Urothelium cell line (cell line): ENCODE measurements at regions not wholly inside any gene's neighbourhood (a gene's known extent, or its start where the extent isn't known, plus 50 kb on each side); places are given as distances from the start of the nearest gene placed in this dataset.

ENCODE experiments used
- DNase-seq: peaks from one replicate; pipeline ENCODE4 v3.0.0; 2011; ENCODE audit warnings: low spot score, mixed read lengths
- FAIRE-seq: peaks from 2 replicates; lab custom pipeline; 2011; peaks lifted over from hg19 to GRCh38; lab: Jason Lieb, UNC

DNA sequence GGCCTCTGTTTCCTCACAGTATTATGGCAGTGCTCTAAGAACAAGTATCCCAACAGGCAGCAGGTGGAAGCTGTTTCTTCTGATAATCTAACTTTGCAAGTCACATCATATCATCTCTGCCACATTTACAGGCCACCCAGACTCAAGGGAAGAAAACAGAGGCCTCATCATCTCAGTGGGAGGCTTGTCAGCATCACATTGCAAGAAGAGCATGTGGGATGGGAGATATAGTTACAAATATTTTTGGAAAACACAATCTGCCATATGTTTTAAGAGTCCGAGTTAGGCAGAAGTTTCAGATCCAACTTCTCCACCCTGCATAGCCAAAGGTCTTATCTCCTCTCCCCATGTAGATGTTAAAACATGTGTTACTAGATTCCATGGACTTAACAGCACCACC lies 130.4 kb upstream of the PDE1C start:
- DNase-seq = no peak

DNA sequence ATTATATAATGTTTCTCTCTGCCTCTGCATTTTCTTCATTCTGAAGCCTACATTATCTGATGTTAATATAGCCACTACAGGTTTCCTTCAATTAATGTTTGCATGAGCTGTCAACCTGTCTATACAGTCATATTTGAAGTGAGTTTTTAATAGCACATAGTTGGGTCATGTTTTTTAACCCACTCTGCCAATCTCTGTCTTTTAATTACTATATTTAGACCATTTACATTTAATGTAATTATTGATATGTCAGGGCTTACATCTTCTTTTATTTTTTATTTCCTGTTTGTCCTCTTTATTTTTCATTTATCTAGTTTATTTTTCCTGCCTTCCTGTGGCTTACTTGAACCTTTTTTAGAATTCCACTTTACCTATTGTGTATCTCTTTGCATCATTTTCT lies 124.3 kb upstream of the PDE1C start:
- no peak for FAIRE-seq
- no peak for DNase-seq

More for the DNA sequence above, 130.4 kb upstream of the PDE1C start:
- FAIRE-seq = no peak

DNA sequence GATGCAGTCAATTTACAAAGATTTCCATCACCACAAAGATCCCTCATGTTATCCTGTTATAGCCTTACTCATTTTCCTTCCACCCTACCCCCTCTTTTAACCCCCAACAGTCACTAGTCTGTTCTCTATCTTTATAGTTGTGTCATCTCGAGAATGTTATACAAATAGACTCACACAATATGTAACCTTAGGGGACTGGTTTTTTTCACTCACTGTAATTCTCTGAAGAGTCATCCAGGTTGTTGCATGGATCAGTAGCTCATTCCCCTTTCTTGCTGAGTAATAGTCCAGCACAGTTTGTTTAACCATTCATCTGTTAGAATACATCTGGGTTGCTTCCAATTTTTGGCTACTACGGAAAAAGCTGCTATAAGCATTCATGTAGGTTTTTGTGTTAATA lies 121.1 kb upstream of the PDE1C start:
- FAIRE-seq (no peak), DNase-seq (no peak)

DNA sequence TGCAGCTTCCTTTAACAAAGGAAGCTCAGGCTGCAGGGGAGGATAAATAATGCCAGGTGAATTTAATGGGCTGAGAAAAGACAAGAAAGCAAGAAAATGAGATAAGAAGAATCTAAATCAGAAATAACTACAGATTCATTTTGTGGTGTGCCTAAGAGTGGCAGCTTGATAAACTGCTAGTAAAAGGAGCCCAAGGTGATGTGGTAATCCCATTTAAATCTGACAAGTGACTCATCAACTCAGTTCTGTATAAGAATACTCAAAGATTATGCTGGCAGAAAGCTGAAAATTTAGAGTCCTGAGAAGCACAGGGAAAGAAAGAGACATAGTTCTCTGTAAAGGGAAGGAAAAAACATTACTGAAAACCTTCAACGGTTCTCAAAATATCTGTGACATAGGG lies 109.4 kb upstream of the PDE1C start:
- DNase-seq (no peak), FAIRE-seq (no peak)

DNA sequence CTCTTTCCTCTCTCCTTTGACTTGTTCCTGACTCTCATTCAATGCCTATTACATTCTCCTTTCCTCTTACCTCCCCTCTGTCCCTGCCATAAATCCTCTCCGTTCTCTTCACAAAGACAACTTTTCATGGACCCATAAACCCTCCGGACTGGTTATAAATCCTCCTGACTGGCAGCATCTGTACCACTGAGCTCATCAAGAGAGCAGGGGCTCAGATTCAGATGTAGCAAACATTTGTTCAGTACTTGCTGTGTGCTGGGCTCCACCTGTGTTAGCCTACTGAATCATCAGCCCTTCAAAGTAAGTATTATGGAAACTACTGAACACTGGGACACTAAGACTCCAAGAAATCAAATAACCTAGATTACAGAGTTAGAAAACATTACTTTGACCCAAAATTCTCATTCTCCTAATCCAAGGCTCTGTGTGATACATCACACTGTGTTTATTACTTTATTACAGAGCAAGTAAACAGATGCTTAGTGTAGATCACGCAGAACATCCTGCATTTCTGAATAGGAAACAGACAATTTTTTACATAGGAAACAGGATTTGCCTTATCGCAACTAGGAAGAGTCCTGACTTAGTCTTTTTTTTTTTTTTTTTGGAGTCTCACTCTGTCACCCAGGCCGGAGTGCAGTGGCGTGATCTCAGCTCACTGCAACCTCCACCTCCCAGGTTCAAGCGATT lies 108.6 kb upstream of the PDE1C start:
- FAIRE-seq (no peak), DNase-seq (no peak)

DNA sequence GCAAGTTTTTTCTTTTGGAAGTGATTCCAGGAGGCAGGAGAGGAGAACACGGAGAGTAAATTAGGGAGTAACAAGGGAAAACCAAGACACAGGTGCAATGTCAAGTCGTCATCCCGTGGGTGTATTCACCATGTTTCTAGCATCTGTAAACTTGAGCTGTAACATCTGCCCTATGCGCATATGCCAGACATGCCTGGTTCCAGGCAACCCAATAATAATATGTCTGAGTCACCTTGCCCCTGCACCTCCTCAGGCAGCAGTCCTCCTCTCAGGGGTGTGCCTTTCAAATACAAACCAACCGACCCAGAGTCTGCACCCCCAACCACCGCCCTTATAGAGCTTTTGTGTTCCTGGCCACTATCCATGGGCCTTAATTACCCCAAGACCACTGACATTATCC lies 107.0 kb upstream of the PDE1C start:
- DNase-seq (no peak), FAIRE-seq (no peak)

DNA sequence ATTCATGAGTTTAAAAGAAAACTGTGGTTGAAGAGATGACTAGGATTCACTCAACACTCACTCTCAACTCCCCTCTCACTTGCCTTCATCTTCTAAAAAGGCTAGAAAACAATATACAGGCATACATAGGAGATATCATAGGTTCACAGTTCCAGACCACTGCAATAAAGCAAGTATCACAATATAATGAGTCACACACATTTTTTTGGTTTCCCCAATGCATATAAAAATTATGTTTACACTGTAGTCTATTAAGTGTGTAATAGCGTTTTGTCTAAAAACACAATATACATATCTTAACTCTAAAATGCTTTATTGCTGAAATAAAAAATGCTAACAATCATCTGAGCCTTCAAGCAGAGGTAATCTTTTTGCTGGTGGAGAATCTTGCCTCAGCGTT lies 104.9 kb upstream of the PDE1C start:
- no peak for FAIRE-seq
- DNase-seq = no peak

DNA sequence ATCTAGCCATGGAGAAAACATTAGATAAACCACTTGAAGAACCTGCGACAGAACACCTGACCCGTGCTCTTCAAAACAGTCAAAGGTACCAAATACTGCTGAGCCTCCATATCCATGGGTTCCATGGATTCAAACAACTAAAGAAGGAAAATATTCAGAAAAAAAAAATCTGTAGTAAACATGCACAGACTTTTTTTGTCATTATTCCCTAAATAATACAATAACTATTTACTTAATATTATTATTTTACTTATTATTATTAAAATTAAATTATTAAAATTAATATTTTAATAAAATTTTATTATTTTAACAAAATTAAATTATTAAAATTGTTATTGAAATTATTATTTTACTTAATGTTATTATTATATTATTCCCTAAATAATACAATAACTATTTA lies 101.0 kb upstream of the PDE1C start:
- DNase-seq (no peak), FAIRE-seq (no peak)

DNA sequence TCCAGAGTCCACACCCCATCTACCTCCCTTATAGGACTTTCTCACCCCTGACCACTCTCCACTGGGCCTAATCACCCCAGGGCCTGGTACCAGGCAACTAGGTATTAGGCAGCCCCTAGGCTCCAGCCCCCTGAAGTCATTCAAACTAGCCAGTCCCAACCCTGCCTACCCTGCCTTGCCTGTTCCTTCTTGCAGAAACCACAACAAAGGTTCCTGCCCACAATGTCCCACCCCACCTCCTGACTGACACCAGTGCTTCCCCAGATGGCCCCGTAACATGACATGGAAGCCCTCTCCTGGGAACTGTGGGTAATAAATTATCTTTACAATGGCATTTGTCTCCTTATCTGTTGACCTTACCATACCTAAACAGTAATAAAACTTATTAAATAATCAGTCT lies 100.6 kb upstream of the PDE1C start:
- FAIRE-seq = no peak
- DNase-seq = no peak

DNA sequence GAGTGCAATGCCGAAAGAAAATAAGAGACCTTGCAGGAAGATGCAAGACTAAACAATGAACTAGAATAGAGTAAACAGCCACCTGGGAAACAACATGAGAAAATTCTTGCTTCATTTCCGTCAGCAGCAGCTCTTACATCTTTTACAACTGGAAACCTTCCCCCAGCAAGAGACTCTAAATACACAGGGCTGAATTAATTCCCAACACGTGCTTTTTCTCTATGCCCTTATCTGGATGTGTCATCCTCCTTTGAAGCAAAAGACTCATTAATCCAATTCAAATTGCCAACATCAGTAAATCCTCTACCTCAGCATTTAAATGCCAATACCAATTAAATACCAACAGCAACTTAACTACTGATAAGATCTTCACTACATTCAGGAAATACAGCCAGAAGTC lies 99.0 kb upstream of the PDE1C start:
- no peak for DNase-seq
- FAIRE-seq = no peak

DNA sequence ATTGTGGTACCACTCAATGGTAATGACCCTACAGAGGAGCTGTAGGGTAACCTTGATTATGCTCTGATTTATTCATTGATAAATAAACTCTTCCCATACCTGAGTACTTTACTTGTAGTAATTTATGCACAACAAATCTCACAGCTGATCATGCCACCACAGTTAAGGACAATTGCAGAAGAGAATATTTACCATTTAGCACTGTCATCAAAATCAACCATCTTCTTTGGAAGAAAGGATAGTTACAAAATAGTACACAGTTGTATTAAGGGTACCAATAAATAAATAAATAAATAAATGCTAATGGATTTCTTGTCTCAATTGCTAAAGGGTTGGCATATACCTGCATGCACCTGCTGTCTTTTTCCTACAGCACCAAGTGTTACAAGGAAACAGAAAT lies 97.6 kb upstream of the PDE1C start:
- FAIRE-seq = no peak
- no peak for DNase-seq

DNA sequence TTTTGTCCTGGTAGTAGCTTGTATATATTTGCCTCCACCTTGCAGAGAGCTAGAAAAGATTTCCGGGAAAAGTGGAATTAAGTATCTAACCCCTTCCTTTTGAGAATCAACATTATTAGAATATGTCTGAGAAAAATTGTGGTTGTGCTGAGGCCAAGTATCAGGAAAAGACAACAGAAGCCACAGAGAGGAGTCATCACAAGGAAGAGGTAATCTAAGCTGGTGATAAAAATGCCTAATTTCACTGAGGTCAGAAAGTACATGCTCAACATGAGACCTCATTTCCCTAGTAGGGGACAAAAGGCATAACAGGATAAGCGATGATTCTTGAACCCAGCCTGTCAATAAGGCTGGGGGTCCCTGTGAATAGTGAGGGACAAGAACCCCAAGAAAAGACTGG lies 97.0 kb upstream of the PDE1C start:
- DNase-seq (no peak), FAIRE-seq (no peak)

DNA sequence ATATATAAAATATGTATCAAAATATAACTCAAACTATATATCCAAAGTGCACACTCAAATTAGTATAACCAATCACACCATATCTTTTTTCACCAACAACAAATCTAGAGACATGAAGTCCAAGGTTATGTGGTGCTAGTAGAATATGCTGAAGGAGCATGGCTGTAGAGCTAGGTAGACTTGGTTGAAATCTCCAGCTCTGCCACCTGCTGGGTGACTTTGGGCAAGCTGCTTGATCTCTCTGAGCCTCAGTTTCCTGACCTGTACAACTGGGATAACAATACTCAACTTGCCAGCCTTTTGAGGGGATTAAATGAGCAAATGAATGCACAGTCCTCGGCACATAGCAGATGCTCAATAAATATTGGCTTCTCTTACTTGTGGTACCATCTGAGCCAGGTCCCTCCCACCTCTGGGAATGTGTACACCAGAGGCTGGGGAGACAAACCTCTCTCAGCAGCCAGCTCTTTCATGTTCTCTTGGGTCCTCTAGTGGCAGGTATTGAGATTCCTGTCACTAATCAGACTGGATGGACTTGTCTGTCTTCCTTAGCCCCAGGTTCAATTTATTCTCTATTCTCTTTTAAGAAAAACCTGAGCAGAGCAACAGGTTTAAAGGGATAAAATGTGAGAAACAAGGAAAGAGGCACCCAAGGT lies 94.3 kb upstream of the PDE1C start:
- DNase-seq (peak; percentile 83), FAIRE-seq (peak; percentile 73)

DNA sequence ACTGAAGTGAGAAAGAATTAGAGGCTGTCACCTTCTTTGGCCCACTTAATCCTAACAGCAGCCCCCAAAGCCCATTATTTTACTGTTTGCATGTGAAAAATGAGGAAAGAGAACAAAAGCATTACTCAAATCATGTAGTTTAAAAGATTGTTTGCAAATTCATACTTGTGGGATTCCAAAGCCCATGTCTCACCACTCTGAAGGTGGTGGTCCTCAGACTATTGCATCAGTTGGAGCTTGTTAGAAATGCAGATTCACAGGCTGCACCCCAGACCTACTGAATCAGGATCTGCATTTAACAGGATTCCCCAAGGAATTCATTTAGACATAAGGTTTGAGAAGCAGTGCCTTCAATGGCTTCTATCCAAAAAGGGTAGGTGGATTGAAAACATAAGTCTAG lies 93.7 kb upstream of the PDE1C start:
- no peak for FAIRE-seq
- DNase-seq = no peak

DNA sequence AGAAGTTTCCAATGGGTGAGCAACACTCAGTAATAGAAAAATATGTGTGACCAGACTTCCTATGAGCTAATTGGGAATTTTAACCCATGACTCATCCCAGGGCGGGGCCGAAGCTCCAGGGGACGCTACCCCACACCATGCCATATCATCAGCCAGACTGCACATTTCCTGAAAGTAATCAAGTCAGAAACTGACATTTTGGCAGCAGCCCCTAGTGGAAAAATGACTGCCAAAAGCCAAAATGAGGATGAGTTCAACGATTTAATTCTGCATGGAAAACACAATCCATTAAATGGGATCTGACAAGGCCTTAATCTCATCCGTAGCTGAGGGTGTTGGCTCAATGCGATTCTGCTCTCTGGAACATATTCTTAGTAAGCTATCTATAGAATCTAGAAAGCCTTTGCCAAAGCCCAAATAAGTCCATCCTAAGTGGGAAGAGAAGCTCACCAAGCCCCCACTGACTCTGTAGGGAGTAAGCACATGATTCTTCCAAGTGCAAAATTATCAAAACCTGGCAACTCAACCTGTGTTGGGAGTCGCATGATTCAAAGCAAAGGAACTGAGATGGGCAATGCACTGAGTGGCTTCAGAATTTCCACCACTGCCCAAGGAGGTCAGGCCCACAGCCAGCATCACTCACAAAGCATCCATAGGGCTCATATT lies 93.1 kb upstream of the PDE1C start:
- FAIRE-seq = peak; percentile 95
- peak; percentile 89 for DNase-seq

DNA sequence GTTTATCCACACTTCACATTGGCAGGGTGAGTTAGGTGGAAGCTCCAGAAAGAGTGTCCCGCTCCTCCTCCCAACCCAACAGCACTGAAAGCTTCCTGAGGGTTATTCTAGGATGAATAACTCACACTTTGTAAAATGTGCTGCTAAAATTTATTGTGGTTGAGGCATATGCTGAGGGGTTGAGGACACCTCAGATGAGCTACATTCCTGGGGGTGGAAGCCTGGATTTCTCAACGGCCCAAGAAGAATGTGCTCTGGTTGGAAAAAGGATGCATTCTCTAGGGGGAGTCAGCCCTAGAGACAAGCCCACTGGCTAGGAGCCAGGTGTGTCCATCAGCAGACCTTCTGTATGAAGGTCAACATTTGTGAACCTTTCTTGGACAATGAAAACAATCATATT lies 91.5 kb upstream of the PDE1C start:
- DNase-seq (peak; percentile 74), FAIRE-seq (peak; percentile 53)

DNA sequence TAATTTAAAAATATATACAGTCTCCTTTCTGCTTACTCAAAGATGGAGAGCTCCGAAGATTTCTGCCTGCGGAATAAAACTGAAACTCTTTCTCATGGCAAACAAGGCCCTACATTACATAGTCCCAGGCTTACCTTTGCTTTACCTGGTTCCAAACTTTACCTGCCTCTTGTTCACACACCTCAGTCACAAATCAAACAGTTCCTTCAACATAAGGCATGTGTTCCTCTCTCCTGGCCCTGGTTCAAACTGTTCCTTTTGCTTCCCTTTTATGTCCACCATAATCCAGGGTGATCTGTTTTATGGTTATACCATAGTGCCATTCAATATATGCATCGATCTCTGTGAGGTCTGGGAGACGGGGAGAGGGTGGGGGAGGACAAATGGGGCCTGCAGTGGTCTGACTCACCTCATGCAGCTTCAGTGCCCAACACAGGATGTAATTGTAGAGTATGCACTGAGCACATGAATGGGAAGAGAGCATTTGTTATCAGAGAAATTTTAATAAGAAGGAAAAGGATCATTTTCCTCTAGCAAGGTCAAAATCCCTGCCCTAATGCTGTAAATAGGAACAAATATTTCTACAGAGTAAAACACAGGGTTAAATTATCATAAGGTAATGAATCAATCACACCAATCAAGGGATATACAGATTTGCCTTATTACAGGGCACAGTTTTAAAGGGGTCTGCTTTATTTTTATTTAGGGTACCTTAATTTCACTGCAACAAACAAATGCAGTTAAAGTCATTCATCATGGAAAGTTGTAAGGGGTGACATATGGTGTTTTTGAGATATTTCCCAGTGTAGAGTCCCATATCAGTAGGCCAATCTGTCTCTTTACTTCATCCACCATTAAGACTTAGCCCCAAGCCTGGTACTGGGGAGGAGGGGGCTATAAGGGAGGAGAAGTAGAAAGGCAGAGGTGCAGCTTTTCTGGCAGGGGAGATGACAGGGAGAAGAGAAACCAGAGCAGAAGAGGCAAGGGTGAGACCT lies 88.8 kb upstream of the PDE1C start:
- FAIRE-seq (peak; percentile 93), DNase-seq (peak; percentile 51)

DNA sequence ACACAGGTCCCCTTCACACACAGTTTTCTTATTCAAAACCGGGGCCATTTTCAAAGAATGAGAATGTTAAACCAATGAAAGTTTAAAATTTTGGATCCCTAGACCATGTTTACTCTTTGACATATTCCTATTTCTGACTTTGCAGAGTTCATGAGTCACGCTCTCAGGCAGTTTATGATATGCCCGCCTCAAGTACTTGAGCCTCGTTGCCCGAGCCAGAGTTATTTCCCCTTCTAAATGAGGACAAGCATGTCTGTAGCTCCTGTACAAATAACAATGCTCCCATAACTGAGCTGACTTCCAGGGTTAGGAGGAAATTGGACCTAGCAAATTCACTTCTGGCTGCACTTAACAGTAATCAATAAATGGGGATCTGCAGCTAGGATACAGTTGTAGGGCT lies 87.9 kb upstream of the PDE1C start:
- peak; percentile 77 for FAIRE-seq
- DNase-seq = no peak

DNA sequence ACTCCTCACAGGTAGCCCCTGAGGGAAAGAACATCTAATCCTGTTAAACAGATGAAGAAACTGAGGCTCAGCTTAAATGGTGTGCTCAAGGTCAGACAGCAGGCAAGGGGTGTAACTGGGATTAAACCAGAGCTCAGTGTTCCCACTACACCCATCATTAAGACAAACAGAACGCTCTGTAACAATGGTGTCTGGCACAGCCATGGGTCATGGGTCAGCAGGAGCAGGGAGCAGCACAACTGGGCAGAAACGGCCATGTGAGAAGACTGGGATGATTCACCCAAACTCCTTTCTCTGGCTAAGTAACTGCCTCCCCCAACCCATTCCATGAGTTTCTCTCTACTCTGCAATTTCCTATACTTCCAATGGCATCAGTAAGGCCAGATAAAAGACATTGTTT lies 85.5 kb upstream of the PDE1C start:
- DNase-seq (no peak), FAIRE-seq (no peak)

DNA sequence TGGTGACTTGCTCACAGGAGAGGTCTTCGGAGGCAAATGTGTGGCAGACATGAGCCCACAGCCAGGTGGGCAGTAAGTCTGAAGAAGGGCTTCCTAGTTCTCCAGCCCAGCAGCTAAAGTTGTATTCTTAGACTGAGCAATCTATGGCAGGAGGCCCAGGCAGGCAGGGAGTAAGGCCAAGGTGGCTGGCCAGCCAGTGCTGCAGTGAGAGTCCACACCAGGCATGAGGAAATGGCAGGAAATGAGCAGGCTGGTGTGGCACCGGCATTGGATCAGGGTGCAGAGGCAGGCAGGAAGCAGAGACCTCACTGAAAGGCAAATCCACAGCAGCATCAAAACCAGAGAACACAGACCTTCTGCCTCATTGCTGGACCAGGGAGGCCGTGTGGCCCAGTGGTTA lies 84.6 kb upstream of the PDE1C start:
- peak; percentile 89 for FAIRE-seq
- DNase-seq = no peak

DNA sequence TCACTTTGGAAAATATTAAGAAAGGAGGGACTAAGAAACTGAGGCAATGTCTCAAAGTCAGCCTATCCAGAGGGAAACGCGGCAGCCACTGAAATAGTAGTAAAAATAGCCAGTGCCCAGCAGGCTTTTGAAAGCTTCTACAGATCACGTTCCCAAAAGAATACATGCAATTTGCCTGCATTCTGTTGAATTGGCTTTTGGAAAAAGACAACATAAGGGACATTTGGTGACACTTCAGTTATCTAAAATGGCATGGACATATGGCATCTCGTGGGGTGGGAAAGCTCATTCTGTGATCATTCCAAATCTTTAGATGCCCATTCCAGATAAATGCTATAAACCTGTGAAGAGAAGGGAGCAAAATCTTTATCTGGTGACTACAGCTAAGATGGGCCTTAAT lies 82.8 kb upstream of the PDE1C start:
- FAIRE-seq = no peak
- no peak for DNase-seq
